CD4-positive, alpha-beta T cell treated with Interleukin-4 for 4 hours (primary cell): ENCODE measurements at regions not wholly inside any gene's neighbourhood (a gene's known extent, or its start where the extent isn't known, plus 50 kb on each side); places are given as distances from the start of the nearest gene placed in this dataset.

Experiments
- DNase-seq: peaks from one replicate; pipeline ENCODE4 v3.0.0-alpha.2; 2020

GRCh38 chr20:60400567-60400966 is 442.3 kb downstream of the CDH26 start:
- no peak for DNase-seq

GRCh38 chr20:60402189-60403058 is 444.2 kb downstream of the CDH26 start:
- no peak for DNase-seq

GRCh38 chr20:60403105-60403741 is 445.0 kb downstream of the CDH26 start:
- DNase-seq = no peak

GRCh38 chr20:60407011-60407771 is 449.0 kb downstream of the CDH26 start:
- DNase-seq = no peak

GRCh38 chr20:60407938-60408337 is 449.7 kb downstream of the CDH26 start:
- DNase-seq = no peak

- DNase-seq = no peak
Observed at GRCh38 chr20:60408435-60408834, 450.2 kb downstream of the CDH26 start.

GRCh38 chr20:60410618-60411264 is 452.5 kb downstream of the CDH26 start:
- DNase-seq = no peak

- DNase-seq = no peak
Observed at GRCh38 chr20:60411813-60412212, 453.6 kb downstream of the CDH26 start.

- no peak for DNase-seq
Observed at GRCh38 chr20:60420676-60421229, 462.5 kb downstream of the CDH26 start.

GRCh38 chr20:60422848-60423247 is 464.6 kb downstream of the CDH26 start:
- no peak for DNase-seq

- DNase-seq = no peak
Observed at GRCh38 chr20:60424267-60424902, 466.2 kb downstream of the CDH26 start.

- no peak for DNase-seq
Observed at GRCh38 chr20:60427516-60427915, 469.3 kb downstream of the CDH26 start.

GRCh38 chr20:60428651-60429050 is 470.4 kb downstream of the CDH26 start:
- DNase-seq = no peak

GRCh38 chr20:60430516-60431001 is 472.3 kb downstream of the CDH26 start:
- no peak for DNase-seq

GRCh38 chr20:60431349-60431748 is 473.1 kb downstream of the CDH26 start:
- DNase-seq = no peak

GRCh38 chr20:60437418-60437817 is 479.2 kb downstream of the CDH26 start:
- DNase-seq = no peak

GRCh38 chr20:60446267-60447111 is 488.3 kb downstream of the CDH26 start:
- no peak for DNase-seq

GRCh38 chr20:60447703-60448102 is 489.5 kb downstream of the CDH26 start:
- DNase-seq = no peak

GRCh38 chr20:60453388-60454246 is 495.4 kb downstream of the CDH26 start:
- no peak for DNase-seq

- no peak for DNase-seq
Observed at GRCh38 chr20:60454491-60454890, 496.3 kb downstream of the CDH26 start.
